ENCODE measurements at regions not wholly inside any gene's neighbourhood (a gene's known extent, or its start where the extent isn't known, plus 50 kb on each side); places are given as distances from the start of the nearest gene placed in this dataset.

DNA sequence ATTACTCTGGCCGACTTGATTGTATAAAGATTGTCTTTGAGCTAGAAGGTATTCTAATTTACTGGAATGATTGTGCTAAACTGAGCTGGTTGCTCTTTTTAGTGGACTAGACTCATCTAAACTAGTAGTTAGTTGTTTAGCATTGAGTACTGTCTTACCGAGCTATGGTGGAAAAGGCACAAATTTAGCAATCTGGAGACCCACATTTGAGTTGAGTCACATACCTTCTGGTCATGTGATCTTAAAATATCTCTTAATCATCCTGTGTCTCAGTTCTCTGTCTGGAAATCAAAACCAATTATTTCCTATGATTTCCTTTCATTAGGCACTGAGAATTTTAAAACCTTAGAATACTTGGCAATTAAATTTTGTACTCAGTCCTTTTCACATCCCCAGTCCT, 349.5 kb downstream of the IRS2 start:
- no peak for DNase-seq (ENCODE audit: low read depth)

DNA sequence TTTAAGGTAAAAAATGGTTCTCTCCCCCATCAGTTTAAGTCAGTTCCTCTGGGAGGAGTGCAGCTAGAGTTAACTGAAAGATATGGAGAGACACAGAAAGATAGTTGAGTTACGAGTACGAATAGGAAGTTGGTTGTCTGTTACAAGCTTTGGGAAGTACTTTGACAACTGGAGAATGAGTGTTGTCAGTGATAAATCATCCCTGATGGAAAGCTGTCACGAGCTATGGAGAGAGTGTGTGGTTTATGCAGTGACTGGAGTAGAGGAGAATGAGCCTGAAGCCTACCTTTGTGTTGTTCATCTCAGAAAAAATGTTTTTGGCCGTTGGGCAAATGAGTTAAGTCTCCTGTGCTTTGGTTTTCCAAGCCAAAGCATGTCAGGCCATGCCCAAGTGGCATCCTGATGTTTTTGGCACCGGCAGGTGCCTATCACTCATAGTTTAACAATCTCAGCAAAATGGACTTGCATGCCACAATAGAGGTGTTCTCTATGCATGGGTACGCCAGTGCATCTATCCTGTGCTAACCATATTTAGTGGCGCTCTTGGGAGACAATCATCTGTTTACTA, 350.2 kb downstream of the IRS2 start:
- DNase-seq (ENCODE audit: low read depth), result no peak

DNA sequence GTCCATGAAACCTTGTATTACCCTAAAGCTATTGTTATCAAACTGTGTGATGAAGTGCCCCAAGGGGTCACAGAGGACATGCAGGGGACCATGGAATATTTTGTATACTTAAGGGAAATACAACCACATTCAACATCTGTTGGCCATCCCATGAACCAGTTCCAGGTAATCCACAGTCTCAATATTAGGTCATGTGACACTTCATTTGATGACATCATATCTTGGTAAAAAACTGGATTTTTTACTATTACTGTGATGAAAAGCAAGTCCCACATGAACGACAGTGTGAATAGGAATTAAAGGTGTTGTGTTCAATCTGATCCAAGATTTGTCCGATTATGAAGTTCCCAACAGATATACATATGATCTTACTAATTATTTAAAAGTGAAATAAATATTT, 355.2 kb downstream of the IRS2 start:
- no peak for DNase-seq (ENCODE audit: low read depth)

DNA sequence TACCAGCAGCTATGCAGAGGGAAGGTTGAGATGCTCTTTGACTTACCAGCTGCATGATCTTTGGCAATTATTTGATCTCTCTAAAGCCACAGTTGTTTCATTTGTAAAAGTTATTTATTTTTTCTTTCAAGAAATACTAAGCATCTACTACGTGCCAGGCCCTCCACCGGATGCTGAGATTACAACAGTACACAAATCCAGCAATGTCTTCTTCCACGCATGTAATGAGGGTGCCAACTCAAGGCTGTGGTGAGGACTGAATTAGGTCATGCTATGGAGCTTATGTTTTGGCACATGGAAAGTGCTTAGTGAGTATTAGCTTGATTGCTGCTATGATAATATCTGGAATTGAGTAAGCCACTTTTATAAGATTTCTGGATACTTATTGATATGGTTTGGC, 358.2 kb downstream of the IRS2 start:
- DNase-seq (ENCODE audit: low read depth), result no peak

DNA sequence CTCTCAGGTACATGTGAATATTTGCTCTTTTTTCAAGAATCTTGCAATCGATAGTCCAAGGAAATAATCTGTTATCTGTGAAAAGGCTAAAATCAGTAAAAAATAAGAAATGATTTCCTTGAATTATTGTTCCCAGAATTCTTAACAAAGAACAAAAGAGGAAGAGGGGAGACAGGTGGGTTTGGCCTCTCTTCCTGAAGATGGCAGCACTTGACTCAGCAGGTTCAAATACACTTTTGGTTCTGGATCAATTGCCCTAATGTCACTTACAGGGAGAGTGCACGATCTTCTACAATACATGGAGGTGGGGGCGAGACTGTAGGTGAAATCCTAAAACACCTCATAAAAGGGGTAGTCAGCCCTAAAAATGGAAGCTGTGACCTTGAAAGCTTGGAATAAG, 358.7 kb downstream of the IRS2 start:
- DNase-seq (ENCODE audit: low read depth), result no peak

DNA sequence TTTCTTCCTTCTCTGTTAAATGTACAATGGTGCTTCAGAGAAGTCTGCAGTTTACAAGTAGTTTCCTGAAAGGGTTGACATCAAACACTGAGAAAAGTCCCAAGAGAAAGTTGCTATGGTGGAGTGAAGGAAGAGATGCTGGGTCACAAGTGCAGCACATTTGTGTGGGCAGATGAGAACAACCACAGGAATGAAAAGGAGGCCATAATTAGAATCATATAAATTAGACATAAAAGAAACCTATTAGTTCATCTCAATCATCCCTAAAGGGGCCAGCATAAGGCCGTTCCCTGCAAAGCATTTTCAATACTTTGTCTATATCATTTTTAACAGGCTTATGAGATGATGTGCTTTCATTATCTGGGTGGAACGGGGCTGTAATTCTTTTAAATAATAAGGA, 359.2 kb downstream of the IRS2 start:
- no peak for DNase-seq (ENCODE audit: low read depth)

DNA sequence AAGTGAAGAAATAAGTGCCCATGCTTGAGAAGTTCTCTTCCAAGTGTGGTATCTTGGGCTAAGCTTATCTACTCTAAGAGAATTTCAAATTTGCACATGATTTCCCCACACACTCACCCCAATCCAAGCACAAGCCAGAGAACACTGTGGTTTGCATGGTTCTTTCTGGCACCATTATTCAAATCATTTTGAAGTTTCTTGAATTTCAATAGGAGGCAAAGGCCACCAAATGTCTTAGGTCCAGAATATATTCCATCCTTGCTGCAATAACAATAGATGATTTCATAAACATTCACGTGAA, 359.7 kb downstream of the IRS2 start:
- DNase-seq (ENCODE audit: low read depth), result no peak

DNA sequence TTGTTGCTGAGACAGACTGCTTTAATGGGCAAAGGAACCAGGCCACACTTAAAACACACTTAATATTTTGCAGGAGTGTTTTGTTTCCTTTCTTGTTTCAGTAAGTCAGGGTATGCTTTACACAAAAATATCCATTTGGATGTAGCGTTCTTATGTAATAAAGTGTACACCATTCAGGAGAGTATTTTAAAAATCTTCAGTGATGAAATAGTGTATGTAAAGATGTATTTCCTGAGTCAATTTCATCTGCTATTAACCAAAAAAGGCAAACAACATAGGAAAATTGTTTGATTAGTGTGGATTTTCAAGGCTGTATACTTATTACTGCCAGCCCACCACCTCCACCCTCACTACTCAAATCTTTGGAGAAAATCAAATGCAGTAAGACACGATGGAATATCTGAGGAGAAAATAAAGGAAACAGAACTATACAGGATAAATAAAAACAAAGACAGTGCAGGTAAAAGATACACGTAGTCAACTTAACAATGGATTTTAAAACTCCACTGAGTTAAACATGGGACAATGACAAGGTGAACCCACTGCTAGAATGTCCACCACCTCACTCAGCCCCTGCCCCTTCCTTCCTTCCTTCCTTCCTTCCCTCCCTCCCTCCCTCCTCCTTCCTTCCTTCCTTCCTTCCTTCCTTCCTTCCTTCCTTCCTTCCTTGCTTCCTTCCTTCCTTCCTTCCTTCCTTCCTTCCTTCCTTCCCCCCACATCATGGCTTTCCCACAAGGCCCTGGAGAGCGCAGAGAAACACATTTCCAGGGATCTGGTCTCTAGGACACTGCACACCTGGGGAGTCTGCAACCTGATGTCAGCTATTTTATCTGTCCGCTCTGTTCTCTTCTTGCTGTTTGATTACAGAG, 360.3 kb downstream of the IRS2 start:
- DNase-seq (ENCODE audit: low read depth), result no peak

DNA sequence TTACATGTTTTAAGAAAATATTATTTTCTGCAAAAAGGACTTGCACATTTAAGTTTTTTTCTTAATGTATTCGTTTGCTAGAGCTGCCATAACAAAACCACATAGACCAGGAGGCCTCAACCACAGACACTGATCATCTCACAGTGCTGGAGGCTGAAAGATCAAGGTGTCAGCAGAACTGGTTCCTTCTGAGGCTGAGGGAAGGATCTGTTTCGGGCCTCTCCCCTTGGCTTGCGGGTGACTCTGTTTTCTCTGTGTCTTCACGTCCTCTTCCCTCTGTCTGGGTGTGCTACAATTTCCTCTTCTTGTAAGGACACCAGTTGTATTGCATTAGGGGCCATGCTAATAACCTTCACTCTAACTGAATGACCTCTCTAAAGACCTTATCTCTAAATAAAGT, 364.2 kb downstream of the IRS2 start:
- DNase-seq (ENCODE audit: low read depth), result no peak

DNA sequence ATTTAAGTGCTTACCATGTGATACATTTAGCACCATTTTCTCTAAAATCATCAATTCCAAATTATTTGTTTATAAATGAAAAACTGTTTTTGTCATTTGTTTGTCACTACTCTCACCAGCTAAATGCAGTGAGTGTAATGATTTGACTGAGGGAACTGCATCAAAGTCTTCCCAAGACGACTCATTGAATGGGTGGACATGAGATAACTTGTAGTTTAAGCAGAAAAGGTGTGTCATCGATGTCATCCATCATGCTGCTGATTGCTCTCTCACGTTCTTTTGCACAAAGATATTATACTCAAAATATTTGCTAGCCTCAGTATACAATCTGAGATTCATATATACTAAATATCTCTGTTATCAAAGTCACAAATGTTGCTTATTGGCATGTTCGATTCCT, 366.5 kb downstream of the IRS2 start:
- DNase-seq (ENCODE audit: low read depth), result no peak

DNA sequence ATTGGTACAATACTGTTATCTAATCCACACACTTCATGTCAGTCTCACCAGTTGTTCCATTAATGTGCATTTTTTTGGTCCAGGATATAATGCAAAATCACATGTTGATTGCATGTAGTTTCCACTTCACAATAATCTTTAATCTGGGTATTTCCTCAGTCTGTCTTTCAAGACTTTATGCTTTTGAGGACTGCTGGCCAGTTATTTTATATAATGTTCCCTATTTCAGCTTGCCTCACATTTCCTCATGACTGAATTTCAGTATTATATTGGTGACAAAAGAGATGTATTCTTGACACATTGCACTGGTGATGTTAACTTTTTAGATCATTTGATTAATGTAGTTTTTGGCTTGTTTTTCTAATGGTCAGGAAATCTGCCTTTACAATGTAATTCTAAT, 368.3 kb downstream of the IRS2 start:
- DNase-seq (ENCODE audit: low read depth), result no peak

DNA sequence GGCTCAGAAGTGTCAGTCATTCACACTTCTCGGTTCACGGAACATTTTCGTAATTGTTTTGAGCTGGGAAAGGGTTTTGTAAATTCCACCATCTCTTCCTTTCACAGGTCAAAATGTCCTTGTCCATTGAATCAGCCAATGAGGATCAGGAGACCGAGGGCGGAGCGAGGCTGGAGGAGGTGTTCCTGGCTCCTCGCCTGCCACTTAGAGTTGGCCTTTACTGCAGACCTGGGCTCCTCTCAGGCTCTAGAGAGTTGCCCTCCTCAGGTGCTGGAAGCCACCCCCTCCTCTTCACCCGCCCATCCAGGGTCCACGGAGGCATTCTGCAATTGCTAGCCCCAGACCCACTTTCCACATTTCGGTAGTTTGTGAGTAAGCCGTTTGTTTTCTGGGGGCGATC, 370.4 kb downstream of the IRS2 start:
- DNase-seq (ENCODE audit: low read depth), result no peak

DNA sequence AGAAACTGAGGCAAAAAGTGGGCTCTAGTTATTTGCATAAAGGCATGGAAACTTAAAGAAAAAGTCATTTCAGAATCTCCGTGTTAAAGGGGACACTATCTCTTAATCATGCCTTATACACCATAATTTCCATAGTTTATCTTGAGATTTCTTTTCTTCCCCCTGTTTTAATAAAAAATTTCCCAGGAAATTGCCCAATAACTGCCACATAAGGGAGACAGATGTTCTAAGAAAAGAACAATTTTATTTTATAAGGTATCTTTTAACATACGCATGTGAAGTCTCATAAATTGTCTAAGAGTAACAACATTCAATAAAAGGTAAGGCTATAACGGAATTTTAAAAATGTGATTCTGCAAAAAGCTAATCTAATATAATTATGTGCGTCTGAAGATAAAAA, 371.3 kb downstream of the IRS2 start:
- DNase-seq (ENCODE audit: low read depth), result no peak

DNA sequence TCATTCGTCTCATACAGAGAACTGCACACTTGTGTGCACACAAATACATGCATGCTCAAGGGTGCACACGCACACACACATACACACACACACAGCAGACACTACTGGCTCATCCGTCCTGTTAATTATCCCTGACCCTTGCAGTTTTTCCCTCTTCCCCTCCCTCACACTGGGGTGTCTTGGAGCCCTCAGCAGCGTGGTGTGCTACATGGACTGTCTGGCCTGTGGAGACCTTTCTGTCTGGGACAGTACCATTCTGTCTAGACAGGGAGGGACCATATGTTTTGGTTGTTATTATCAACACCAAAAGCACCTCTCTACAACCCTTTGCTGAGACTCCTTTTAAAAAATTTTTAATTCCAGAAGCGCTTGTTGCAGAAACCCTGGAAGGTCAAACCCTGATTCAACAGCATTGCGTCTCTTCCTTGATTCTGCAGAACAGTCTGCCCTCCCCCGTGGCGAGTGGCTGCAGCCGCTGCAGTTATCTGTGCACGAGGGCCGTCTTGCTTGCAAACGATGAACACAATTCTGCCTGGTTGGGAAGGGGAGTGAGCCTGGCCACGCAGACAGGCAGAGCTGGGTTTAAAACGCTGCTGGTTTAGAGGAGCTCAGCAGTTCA, 374.0 kb downstream of the IRS2 start:
- DNase-seq (ENCODE audit: low read depth), result no peak

DNA sequence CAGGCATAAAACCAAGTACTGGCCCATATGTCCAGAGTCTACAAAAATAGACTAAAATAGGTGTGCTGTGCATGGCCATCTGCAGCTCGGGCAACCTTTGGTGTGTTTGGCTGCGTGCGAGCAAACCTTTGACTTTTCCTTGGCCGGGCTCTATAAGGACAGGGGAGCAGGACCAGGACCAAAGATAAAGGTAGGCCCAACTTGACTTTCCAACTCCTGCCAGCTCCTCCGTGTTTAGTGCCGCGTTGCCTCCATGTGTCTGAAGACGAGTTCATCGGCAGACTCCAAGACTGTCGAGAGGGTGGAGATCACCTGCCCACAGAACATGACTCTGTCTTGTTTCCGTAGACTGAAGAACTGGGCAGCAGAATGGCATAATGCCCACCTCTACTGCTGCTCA, 375.5 kb downstream of the IRS2 start:
- no peak for DNase-seq (ENCODE audit: low read depth)

DNA sequence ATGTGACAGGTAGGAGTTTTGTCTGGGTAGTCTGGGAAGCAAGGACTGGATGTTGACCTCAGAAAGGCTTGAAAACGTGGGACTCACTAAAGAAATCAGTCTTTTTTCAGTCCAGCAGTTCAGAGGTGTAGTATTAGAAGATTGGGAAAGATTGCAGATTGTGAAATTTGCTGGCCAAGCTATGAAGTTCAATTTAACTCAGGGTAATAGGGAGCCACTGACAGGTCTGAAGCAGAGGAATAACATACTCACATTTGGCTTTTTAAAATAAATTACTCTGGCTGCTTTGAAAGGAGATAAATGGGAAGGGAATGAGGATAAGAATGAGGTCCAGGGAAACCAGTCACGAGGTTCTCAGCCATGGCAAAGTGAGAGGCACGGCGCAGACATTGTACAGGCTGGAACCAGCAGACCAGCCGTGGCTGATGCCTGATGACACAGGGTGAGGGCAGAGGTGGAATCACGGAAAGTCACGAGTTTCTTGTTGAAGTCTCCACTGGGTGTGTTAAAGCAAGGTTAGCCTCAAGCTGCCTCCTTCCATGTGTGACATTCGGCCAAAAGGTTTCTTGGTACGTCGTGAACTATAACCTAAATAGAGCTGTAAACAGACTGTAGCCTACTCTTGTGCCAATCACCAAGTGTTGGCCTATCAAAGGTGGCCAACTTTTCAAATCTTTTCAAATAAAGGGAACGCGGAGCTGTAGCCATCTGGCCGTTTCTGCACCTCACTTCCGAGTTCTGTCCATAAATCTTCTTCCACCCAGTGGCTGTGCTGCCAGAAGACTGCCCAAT, 377.6 kb downstream of the IRS2 start:
- no peak for DNase-seq (ENCODE audit: low read depth)

DNA sequence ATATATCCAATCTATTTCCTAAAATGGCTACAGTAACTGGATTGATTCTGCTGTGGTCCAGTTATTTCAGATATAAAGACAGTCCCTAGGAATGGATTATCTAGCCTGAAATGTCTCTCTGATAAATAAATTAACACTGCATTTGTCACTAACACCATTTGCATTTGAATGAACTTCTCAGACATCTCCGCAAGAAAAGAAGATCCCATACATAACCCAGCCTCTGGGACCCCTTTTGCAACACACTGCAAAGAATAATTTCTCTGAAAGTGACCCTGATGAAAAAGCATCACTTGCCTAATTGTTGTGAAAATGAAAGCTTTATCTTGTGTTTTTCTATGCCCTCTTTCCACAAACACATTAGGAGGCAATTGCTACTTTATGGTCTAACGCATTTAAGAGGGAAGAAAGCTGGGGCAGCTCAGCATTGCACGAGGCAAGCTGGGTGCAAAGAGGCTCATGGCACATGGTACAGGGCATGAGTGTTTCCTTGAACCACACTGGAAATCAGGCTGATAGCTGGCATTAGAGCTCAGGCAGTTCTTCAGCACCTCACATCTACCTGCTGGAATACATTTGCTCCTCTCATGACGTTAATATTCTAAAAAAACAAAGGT, 379.9 kb downstream of the IRS2 start:
- no peak for DNase-seq (ENCODE audit: low read depth)

DNA sequence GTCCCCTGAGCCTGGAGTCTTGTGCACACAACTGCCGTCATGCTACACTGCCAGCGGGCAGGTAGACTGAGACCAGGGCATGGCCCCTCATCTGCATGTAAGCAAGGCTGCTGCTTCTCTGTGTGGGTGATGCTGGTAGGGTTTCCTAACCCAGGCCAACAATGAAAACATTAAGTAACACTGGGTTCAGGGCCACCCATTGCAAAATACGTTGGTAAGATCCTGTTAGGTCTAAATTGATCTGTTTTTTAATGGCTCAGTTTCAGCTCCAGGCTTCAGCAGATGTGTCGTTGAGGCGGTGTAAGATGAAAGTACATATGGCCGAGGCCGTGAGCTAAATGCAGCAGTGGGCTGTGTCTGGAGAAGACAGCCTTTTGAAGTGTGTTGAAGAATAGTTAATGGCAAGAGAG, 383.4 kb downstream of the IRS2 start:
- DNase-seq (ENCODE audit: low read depth), result no peak

DNA sequence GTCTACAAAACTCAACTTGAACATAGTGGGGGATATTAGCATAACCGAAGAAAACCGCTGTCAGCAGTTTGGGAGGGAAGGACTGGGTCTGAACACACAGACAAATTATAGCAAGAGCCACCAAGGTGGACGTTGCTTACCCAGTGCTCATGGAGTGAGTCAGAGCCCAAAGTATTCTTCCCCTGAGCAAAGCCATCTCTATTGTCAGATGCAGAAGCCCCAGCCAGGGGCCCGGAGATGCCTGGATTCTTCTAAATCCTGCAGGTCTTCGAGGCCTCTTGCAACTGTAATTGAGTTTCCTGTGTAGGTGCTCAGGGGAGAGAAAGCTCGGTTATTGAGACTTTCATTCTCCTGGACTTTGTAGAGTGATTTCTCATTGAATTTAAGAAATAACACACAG, 384.5 kb downstream of the IRS2 start:
- no peak for DNase-seq (ENCODE audit: low read depth)

DNA sequence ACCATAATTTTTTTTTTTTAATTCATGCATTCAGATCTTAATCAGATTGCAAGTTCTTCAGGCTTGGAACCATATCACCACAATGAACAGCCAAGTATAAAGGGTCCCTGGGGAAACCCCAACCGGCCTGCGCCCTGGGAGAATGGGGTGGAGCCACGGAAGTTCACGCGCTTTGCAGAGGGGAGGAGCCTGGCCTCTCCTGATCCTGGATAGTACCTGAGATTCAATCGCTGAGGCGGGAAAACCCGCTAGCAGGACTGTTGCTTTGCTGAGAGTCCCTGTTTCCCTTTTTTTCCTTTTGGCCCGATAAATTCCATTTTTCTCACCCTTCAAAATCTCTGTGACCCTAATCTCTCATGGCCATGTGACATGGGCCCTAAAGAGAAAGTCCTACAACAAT, 385.1 kb downstream of the IRS2 start:
- DNase-seq (ENCODE audit: low read depth), result no peak

DNA sequence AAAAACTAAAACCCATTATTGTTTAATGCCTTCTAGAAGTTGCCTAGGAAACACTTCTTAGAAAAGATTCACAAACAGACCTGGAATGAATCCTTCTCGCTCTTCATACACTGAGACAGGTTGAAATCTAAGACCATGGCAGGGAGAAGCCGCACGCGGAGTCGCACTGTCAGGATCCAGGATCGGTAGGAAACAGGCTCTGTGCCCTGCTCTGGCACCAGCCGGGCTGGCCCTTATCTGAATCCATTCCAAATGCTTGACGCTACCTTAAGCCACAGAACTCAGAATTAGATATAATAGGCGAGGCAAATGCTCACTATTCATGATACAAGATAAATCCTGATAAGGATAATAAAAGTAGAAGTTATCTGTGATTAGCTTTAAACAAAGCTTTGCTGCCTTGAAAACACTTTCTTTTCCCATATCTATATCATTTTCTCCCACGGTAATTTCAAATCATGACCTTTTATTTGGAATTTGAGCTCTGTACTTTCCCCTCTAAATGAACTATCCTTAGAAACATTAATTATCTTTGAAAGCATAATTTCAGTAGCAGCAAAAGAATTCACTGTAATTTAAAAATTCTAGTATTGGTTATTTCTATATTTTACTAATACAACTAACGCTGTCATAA, 385.6 kb downstream of the IRS2 start:
- DNase-seq (ENCODE audit: low read depth), result no peak

DNA sequence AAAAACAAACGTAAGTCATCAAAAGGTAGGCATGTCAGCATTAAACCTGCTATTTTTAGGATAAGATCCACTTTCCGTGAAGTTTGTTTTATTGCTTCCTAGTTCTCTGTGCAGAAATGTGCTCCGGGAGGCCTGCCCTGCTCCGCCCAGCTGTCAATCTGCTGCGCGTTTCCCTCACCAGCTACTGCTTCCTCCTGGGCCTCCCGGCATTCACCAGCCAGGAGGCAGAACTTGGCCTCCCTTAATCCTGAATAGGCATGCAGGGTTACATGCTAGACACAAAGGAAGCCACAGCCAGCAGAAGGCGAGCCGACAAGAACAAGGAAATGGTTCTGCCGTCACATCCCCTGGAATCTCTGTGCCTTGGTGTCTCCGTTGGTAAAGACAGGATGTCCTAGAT, 386.2 kb downstream of the IRS2 start:
- no peak for DNase-seq (ENCODE audit: low read depth)
